Kidney epithelial cell (primary cell): ENCODE measurements at regions not wholly inside any gene's neighbourhood (a gene's known extent, or its start where the extent isn't known, plus 50 kb on each side); places are given as distances from the start of the nearest gene placed in this dataset.

Experiments
- DNase-seq: peaks from one replicate; pipeline ENCODE4 v3.0.0-alpha.2; 2010; ENCODE audit warnings: low read depth
- H3K27me3 ChIP-seq: 2 replicates; pipeline ENCODE4 v1.6.0; 2011; ENCODE audit warnings: low read length; ENCODE audit not compliant: control insufficient read depth, insufficient read depth
- H3K36me3 ChIP-seq: 2 replicates; pipeline ENCODE4 v1.5.1; 2011; ENCODE audit warnings: low read length; ENCODE audit not compliant: control insufficient read depth, insufficient read depth
- H3K4me3 ChIP-seq: 2 replicates; pipeline ENCODE4 v1.5.1; 2011; ENCODE audit warnings: low read depth, mild to moderate bottlenecking, control low read depth, low read length
- TF ChIP-seq, protein P1 (sequence below): IDR thresholded peaks from 2 replicates; pipeline ENCODE4 v1.5.1; 2011; ENCODE audit warnings: mild to moderate bottlenecking, moderate library complexity, low read length, control low read depth, inconsistent platforms; ENCODE audit not compliant: insufficient read depth, poor library complexity, severe bottlenecking

DNA sequence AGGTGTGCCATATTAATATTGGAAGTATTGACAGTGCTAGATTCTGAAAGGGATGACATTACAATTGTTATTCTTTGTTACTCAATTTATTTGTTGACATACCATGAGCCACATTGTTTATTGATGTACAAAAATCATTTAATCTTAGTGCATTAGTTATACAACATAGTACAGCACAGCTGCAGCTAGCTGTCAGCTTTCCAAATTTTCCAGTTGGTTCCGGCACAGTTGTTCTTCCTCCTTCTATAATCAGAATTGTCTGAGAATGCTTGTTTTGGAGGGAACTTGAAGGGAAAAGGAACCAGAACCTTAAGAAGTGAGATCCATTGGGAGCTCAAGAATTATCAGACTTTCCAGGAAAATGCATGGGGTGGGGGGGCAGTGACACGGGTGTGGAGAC is 281.4 kb downstream of the ZIC3 start:
- no peak for DNase-seq
- TF ChIP-seq, protein P1, sequence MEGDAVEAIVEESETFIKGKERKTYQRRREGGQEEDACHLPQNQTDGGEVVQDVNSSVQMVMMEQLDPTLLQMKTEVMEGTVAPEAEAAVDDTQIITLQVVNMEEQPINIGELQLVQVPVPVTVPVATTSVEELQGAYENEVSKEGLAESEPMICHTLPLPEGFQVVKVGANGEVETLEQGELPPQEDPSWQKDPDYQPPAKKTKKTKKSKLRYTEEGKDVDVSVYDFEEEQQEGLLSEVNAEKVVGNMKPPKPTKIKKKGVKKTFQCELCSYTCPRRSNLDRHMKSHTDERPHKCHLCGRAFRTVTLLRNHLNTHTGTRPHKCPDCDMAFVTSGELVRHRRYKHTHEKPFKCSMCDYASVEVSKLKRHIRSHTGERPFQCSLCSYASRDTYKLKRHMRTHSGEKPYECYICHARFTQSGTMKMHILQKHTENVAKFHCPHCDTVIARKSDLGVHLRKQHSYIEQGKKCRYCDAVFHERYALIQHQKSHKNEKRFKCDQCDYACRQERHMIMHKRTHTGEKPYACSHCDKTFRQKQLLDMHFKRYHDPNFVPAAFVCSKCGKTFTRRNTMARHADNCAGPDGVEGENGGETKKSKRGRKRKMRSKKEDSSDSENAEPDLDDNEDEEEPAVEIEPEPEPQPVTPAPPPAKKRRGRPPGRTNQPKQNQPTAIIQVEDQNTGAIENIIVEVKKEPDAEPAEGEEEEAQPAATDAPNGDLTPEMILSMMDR: no peak
- no peak overlapping the region for H3K4me3 ChIP-seq
- no peaks in the 10 kb centered on the region for H3K36me3 ChIP-seq
- H3K27me3 ChIP-seq: no peaks in the 10 kb centered on the region

- no peaks in the 10 kb centered on the region for H3K36me3 ChIP-seq
- no peak for DNase-seq
- no peaks in the 10 kb centered on the region for H3K27me3 ChIP-seq
- TF ChIP-seq, protein P1: no peak
- no peak overlapping the region for H3K4me3 ChIP-seq
These were observed 282.5 kb downstream of the ZIC3 start for GRCh38 chrX:137848266-137848905.

GRCh38 chrX:137852502-137852901 is 286.6 kb downstream of the ZIC3 start:
- no peaks in the 10 kb centered on the region for H3K36me3 ChIP-seq
- no peak overlapping the region for H3K4me3 ChIP-seq
- TF ChIP-seq, protein P1: no peak
- no peaks in the 10 kb centered on the region for H3K27me3 ChIP-seq
- no peak for DNase-seq

- no peaks in the 10 kb centered on the region for H3K36me3 ChIP-seq
- TF ChIP-seq, protein P1: no peak
- no peak overlapping the region for H3K4me3 ChIP-seq
- DNase-seq: no peak
- H3K27me3 ChIP-seq: no peaks in the 10 kb centered on the region
These were observed 289.6 kb downstream of the ZIC3 start for GRCh38 chrX:137855490-137855889.

GRCh38 chrX:137858106-137858505 is 292.2 kb downstream of the ZIC3 start:
- TF ChIP-seq, protein P1: no peak
- no peaks in the 10 kb centered on the region for H3K36me3 ChIP-seq
- DNase-seq: no peak
- no peak overlapping the region for H3K4me3 ChIP-seq
- H3K27me3 ChIP-seq: no peaks in the 10 kb centered on the region

DNA sequence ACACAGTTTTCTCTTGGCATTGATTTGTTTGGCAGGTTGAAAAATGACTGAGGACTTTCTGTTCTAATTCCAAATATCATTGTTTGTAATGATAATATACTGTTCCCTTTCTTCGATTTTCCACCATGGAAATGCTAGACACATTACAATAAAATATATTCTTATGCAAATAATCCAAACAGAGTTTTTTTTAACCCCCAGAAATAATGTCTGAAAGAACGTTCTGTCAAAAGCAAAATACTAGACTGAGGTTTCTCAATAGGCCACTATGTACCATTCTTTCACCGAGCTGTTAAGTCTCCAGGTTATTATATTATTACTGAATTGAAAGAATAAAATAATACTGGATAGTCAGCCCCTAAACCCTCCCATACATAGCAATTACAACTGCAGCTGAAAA is 312.5 kb downstream of the ZIC3 start:
- no peaks in the 10 kb centered on the region for H3K27me3 ChIP-seq
- TF ChIP-seq, protein P1: no peak
- H3K36me3 ChIP-seq: no peaks in the 10 kb centered on the region
- H3K4me3 ChIP-seq: no peak overlapping the region
- no peak for DNase-seq
